ENCODE measurements at regions not wholly inside any gene's neighbourhood (a gene's known extent, or its start where the extent isn't known, plus 50 kb on each side); places are given as distances from the start of the nearest gene placed in this dataset.

GRCh38 chr2:120991441-120991840 is 255.8 kb downstream of the GLI2 start:
- no peak for DNase-seq (ENCODE audit: low read depth)

DNA sequence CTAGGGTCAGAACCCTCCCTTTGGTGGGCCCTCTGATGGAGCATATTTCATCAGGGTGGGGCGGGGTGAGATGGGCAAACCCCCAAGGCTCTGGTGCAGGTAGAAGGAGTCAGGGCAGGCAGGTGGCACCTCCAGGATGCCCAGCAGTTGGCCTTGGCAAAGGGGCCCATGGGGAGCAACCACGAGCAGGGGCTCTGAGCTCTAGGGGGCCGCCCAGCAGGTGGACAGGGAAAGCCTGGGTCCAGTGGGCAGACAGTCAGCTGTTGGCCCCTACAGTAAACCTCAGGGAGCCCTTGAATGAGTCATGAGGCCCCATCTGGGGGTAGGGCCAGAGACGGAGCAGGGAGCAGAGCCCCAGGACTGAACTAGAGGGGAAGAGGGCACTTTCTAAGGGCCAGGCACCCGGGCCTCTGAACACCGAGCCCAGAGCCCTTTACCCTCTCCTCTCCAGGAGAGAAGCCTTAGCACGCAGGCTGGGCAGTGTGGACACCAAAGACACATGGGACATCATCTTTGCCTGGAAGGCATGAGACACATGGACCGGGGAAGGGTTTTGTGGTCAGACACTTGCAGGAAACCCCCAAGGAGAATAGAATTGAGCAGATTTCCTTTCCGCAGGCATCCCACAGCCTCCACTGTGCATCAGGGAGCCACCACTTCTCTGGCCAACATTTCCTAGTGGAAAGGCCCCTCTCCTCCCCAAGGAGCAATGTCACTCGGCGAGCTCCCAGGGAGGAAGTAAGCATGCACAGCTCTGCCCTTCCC is 257.3 kb downstream of the GLI2 start:
- DNase-seq (ENCODE audit: low read depth): no peak

- no peak for DNase-seq (ENCODE audit: low read depth)
Observed at GRCh38 chr2:120993661-120994060, 258.0 kb downstream of the GLI2 start.

- no peak for DNase-seq (ENCODE audit: low read depth)
Observed at GRCh38 chr2:120994301-120994995, 258.8 kb downstream of the GLI2 start.

GRCh38 chr2:120995152-120995551 is 259.5 kb downstream of the GLI2 start:
- no peak for DNase-seq (ENCODE audit: low read depth)

DNA sequence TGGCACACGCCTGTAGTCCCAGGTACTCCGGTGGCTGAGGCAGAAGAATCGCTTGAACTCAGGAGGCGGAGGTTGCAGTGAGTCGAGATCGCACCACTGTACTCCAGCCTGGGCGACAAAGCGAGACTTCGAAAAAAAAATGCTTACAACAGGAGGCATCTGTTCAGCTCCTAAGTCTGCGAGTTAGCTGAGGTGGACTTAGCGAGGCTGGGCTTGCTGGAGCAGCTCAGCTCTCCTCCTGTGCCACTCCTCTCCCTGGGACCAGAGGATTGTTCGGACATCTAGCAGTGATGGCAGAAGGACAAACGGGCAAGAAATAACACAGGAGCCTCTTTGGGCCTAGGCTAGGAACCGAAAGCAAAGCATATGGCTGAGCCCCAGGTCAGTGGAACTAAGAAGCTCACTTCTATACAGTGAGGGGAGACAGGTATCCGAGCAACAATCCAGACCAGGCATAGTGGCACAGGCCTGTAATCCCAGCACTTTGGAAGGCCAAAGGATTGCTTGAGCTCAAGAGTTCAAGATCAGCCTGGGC is 260.1 kb downstream of the GLI2 start:
- no peak for DNase-seq (ENCODE audit: low read depth)

DNA sequence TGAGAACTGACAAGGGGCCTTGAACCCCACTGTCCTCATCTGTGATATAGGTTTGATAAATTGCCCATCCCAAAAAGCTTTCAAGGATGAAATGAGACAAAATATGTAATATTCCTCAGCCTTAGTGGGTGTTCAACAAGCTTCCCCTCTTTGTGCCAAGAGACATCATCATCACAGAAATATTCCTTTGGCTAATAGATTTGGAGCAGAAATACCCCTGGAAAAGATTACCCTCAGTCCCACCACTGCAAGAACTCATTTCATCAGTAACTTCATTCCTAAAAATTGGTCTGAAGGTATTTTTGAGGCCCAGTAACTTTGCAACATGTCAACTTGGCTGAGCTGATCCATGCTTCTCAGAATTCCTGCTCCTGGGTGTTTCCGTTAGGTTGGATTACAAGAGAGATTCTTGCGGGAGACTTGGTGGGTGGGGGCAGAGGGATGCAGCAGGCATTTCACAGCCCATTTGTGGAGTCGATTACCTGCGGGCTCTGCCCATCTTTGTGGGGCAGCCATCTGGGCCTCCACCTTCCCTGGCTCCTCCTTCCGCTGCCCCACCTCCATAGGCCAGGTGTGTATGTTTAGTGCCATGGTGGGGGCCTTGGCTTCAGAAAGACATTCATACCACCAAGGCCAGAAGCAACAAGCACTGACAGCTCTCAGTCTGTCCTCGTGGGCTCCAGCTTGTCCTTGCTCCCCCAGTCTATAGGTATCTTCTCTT is 263.9 kb downstream of the GLI2 start:
- DNase-seq (ENCODE audit: low read depth): no peak

GRCh38 chr2:121000804-121001203 is 265.1 kb downstream of the GLI2 start:
- DNase-seq (ENCODE audit: low read depth): no peak

DNA sequence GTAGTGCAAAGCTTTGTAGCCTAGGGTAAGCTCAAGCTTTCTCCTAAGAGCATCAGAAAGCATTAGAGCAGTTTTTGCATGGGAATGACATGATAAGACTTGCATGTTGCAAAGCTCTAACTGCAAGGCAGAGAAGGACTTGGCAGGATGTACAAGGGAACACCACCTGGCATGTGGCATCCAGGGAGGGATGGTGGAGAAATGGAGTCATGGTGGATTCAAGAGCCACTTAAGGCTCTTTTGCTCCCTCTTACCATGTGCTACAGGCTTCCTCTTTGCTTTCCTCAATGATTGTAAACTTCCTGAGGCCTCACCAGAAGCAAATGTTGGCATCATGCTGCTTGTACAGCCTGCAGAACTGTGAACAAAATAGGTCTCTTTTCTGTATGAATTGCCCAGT is 266.0 kb downstream of the GLI2 start:
- DNase-seq (ENCODE audit: low read depth): no peak

DNA sequence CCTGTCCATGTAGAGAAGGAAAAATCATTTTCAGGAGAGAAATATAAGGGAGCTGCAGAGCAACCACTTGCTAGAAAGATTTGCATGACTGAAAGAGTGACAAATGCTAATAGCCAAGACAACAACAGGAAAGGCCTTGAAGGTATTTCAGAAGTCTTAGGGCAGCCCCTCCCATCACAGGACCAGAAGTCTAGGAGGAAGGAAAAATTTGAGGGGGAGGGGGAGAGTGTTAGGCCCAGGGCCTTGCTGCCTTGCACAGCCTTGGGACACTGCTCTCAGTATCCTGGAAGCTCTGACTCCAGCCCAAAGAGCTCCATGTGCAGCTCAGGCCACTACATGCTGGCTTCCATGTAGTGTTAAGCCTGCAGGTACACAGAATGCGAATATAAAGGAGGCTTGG is 266.9 kb downstream of the GLI2 start:
- DNase-seq (ENCODE audit: low read depth): no peak

- no peak for DNase-seq (ENCODE audit: low read depth)
Observed at GRCh38 chr2:121003391-121003790, 267.7 kb downstream of the GLI2 start.

DNA sequence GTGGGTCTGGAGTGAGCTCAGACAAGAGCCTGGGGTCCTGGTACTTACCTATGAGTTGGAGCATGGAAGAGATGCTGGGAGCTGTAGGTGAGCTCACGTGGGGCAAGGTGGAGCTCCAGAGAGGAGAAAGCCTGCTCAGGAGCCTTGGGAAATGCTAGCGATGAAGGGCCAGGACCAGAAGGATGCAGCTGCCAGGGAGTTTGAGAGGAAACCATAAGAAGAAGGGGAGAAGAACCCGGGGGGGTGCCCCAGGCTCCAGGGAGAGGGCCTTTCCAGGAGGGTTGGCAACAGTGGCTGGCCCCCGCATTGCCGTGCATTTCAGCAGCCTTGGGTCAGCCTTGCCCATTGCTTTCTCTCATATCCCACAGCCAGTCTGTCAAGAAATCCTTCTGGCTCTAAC is 268.7 kb downstream of the GLI2 start:
- no peak for DNase-seq (ENCODE audit: low read depth)

GRCh38 chr2:121004950-121005349 is 269.3 kb downstream of the GLI2 start:
- no peak for DNase-seq (ENCODE audit: low read depth)

DNA sequence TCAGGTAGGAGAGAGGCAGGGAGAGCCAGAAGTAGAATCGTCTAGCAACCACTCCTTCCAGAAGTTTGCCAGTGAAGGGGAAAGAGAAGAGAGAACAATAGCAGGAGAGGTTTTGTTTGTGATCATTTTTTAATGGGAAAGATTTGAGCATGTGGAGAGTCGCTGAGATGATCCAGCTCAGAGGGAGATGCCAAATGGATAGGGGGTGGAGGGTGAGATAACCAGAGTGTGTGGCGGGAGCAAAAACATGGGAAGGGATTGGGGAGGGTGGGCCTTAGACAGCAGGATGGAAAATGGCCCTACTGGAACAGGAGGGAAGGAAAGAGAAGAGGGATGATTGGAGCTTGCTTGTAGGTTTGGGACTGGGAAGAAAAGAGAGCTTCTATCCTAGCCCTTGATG is 269.8 kb downstream of the GLI2 start:
- no peak for DNase-seq (ENCODE audit: low read depth)

DNA sequence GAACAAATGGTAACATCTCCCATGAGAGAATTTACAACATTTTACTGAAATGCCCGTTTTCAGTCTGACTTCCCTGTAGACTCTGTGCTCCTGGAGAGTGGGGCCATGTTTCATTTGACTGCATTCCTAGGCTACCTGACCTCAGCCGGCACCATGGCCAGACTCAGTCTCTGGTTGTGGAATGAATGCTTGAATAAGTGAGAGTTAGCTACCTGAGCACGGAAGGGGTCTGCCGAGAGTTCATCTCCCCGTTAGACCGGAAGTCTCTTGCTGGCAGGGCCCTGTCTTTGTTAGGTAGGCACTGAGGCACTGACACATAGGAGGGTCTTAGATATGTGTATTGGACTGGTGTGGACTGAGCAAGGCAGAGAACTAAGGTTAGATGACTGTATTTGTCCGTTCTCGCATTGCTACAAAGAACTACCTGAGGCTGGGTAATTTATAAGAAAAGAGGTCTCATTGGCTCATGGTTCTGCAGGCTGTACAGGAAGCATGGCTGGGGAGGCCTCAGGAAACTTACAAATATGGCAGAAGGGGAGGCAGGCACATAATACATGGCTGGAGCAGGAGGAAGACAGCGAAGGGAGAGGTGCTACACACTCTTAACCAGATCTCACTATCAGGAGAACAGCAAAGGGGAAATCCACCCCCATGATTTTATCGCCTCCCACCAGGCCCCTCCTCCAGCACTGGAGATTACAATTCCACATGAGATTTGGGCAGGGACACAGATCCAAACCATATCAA is 271.2 kb downstream of the GLI2 start:
- no peak for DNase-seq (ENCODE audit: low read depth)

DNA sequence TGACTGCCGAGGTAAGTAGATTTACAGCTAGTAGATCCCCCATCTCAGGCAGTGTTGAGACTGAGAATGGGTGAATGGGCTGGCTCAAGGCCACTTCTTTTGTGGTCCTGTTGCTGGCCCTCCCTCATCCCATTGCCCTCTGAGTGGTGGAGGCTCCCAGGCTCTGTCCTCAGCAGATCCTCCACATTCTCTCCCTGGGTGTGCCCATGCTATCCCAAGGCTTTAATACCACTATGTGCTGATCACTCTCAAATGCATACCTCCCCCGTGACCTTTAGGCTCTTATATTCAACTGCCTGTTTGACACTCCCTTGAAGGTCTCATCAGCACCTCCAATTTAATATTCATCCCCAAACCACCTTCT is 271.8 kb downstream of the GLI2 start:
- DNase-seq (ENCODE audit: low read depth): no peak

DNA sequence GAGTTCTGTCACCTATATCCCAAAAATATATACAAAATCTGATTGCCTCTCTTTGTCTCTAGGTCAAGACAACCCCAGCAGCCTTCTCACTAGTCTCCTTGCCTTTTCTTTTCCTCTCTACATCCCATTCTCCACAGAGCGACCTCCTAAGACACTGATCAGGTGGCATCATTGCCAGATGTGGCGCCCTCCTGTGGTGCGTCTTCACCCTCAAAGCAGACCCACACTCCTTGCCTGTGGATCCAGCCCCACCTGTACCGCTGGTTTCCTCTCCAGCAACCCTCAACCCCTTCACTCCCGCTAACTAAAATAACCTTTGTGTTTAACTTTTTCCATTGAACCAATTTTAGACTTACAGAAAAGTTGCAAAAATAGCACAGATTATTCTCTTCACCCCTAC is 273.3 kb downstream of the GLI2 start:
- no peak for DNase-seq (ENCODE audit: low read depth)

- no peak for DNase-seq (ENCODE audit: low read depth)
Observed at GRCh38 chr2:121010998-121011397, 274.0 kb downstream of the TFCP2L1 start.

GRCh38 chr2:121014876-121015275 is 270.1 kb downstream of the TFCP2L1 start:
- no peak for DNase-seq (ENCODE audit: low read depth)

DNA sequence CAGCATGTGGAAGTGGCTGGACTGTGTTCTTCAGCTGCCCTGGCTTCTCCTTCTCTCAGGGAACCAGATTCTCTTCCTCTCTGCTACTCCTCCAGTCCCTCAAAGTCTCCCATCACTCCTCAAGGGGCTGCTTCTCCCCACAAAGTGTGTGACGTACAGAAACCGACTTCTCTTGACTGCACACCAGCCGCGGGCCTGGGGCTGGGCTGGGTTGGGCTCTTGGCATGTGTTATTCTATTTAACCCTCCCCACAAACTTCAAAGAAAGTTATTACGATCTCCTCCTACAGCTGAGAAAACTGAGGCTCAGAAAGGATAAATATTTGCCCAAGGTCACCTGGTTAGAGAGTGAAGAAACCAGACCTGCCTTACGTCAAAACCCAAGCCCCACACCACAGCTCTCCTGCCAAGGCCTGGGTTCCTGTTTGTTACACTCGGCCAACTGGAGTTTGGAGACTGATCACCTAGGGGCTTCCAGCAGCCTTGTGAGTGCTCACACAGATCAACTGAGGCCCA is 269.0 kb downstream of the TFCP2L1 start:
- DNase-seq (ENCODE audit: low read depth): no peak

DNA sequence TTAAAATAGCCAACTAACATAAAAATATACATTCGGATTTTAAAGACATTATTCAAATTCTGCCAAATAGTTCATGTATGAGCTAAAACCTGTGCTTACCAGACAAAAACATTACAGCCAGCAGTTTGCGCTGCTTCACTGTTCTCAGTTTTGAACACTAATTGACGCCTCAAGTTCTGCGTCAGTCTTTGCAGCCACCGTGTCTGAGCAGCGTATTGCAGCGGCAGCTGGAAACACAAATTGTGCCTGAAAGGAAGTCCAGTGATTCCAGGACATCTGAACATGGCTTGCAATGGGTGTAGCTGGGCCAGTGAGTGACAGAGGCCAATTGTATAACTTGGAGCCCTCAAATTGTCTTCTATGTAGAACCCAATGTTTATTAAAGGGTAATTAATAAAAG is 267.6 kb downstream of the TFCP2L1 start:
- no peak for DNase-seq (ENCODE audit: low read depth)

All from T follicular helper cell (primary cell).